Hepatocyte (in vitro differentiated cells): ENCODE measurements at regions not wholly inside any gene's neighbourhood (a gene's known extent, or its start where the extent isn't known, plus 50 kb on each side); places are given as distances from the start of the nearest gene placed in this dataset.

Source experiments
- EZH2 ChIP-seq: fragments of 200-600 bp; sonication (generic); IDR thresholded peaks from 2 replicates; pipeline ENCODE4 v1.6.1; 2016; ENCODE audit warnings: antibody characterized with exemption, mild to moderate bottlenecking, borderline replicate concordance
- TF ChIP-seq, protein P1 (sequence below): fragments of 200-600 bp; sonication (generic); IDR thresholded peaks from 2 replicates; pipeline ENCODE4 v1.5.1; 2016; ENCODE audit warnings: antibody characterized with exemption, mild to moderate bottlenecking; ENCODE audit not compliant: poor library complexity

DNA sequence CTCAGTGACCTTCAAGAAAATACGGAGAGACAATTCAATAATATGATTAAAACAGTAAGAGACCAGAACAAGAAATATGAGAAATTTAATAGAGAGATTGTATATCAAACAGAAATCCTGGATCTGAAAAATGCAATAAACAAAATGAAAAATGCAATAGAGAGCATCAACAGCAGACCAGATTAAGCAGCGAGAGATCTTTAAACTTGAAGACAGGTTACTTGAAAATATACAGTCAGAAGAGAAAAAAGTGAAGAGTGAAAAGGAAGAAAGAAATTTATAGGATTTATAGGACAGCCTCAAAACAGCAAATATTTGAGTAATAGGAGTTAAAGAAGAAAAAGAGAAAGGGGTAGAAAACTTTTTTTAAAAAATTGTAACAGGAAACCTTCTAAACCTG lies 813.9 kb upstream of the GRM7 start:
- TF ChIP-seq, protein P1, sequence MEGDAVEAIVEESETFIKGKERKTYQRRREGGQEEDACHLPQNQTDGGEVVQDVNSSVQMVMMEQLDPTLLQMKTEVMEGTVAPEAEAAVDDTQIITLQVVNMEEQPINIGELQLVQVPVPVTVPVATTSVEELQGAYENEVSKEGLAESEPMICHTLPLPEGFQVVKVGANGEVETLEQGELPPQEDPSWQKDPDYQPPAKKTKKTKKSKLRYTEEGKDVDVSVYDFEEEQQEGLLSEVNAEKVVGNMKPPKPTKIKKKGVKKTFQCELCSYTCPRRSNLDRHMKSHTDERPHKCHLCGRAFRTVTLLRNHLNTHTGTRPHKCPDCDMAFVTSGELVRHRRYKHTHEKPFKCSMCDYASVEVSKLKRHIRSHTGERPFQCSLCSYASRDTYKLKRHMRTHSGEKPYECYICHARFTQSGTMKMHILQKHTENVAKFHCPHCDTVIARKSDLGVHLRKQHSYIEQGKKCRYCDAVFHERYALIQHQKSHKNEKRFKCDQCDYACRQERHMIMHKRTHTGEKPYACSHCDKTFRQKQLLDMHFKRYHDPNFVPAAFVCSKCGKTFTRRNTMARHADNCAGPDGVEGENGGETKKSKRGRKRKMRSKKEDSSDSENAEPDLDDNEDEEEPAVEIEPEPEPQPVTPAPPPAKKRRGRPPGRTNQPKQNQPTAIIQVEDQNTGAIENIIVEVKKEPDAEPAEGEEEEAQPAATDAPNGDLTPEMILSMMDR = no peak
- TF ChIP-seq EZH2 = no peak
